ENCODE measurements at regions not wholly inside any gene's neighbourhood (a gene's known extent, or its start where the extent isn't known, plus 50 kb on each side); places are given as distances from the start of the nearest gene placed in this dataset.

GRCh38 chr6:135780326-135780725 is 71.2 kb upstream of the PDE7B start:
- no peak for DNase-seq (ENCODE audit: low read depth)

GRCh38 chr6:135782546-135782945 is 69.0 kb upstream of the PDE7B start:
- TF ChIP-seq MYC (IDR thresholded peaks at IDR 0.05; ENCODE audit: low read depth, low read length) = no peak
- TF ChIP-seq POLR2A (IDR thresholded peaks at IDR 0.05; ENCODE audit: extremely low read depth, insufficient read length) = no peak
- TF ChIP-seq CTCF (IDR thresholded peaks at IDR 0.05; ENCODE audit: low read depth, low read length) = no peak
- no peak for TF ChIP-seq MAX (IDR thresholded peaks at IDR 0.05; ENCODE audit: low read depth, low read length)
- no peak for DNase-seq (ENCODE audit: low read depth)
- no peak overlapping the region for H3K4me3 ChIP-seq (ENCODE audit: low read depth, low read length)

More at GRCh38 chr6:135780326-135780725, 71.2 kb upstream of the PDE7B start:
- TF ChIP-seq MAX (IDR thresholded peaks at IDR 0.05; ENCODE audit: low read depth, low read length) (no peak), CTCF (IDR thresholded peaks at IDR 0.05; ENCODE audit: low read depth, low read length) (no peak), MYC (IDR thresholded peaks at IDR 0.05; ENCODE audit: low read depth, low read length) (no peak), POLR2A (IDR thresholded peaks at IDR 0.05; ENCODE audit: extremely low read depth, insufficient read length) (no peak)
- H3K4me3 ChIP-seq (ENCODE audit: low read depth, low read length) = no peak overlapping the region

GRCh38 chr6:135784507-135784906 is 67.0 kb upstream of the PDE7B start:
- no peak overlapping the region for H3K4me3 ChIP-seq (ENCODE audit: low read depth, low read length)
- TF ChIP-seq CTCF (IDR thresholded peaks at IDR 0.05; ENCODE audit: low read depth, low read length) = no peak
- DNase-seq (ENCODE audit: low read depth) = no peak

- no peak overlapping the region for H3K4me3 ChIP-seq (ENCODE audit: low read depth, low read length)
- DNase-seq (ENCODE audit: low read depth) = no peak
- TF ChIP-seq MYC (IDR thresholded peaks at IDR 0.05; ENCODE audit: low read depth, low read length) (no peak), POLR2A (IDR thresholded peaks at IDR 0.05; ENCODE audit: extremely low read depth, insufficient read length) (no peak), CTCF (IDR thresholded peaks at IDR 0.05; ENCODE audit: low read depth, low read length) (no peak), MAX (IDR thresholded peaks at IDR 0.05; ENCODE audit: low read depth, low read length) (no peak)
Observed at GRCh38 chr6:135789375-135790050, 62.0 kb upstream of the PDE7B start.

GRCh38 chr6:135791441-135791840 is 60.1 kb upstream of the PDE7B start:
- DNase-seq (ENCODE audit: low read depth) = no peak
- TF ChIP-seq POLR2A (IDR thresholded peaks at IDR 0.05; ENCODE audit: extremely low read depth, insufficient read length) = no peak
- no peak for TF ChIP-seq CTCF (IDR thresholded peaks at IDR 0.05; ENCODE audit: low read depth, low read length)
- no peak for TF ChIP-seq MAX (IDR thresholded peaks at IDR 0.05; ENCODE audit: low read depth, low read length)
- no peak for TF ChIP-seq MYC (IDR thresholded peaks at IDR 0.05; ENCODE audit: low read depth, low read length)

More at GRCh38 chr6:135791441-135791840, 60.1 kb upstream of the PDE7B start:
- no peak overlapping the region for H3K4me3 ChIP-seq (ENCODE audit: low read depth, low read length)
